IMR-90 (cell line): ENCODE measurements at regions not wholly inside any gene's neighbourhood (a gene's known extent, or its start where the extent isn't known, plus 50 kb on each side); places are given as distances from the start of the nearest gene placed in this dataset.

Source experiments
- ATAC-seq: fragments of 200-7000 bp; cut with Tn5 transposase; 2 replicates; pipeline ENCODE4 v1.9.1; 2020; ENCODE audit warnings: low read depth, mild to moderate bottlenecking, moderate library complexity
- BruUV-seq: library from RNA; stranded (reverse); fragments of 400-500 nt; replicated peaks from 2 replicates; lab custom pipeline; 2021; lab: Mats Ljungman, UMichigan
- CTCF ChIA-PET: fragments of 300-600 bp; formaldehyde crosslinking; extraction: SDS; loops from one replicate; lab custom pipeline; 2021; ENCODE audit warnings: antibody characterized with exemption; lab: Yijun Ruan, JAX
- POLR2A ChIA-PET: fragments of 300-600 bp; sonication (Branson Sonifier 250); formaldehyde crosslinking; loops from one replicate; lab custom pipeline; 2022; ENCODE audit warnings: antibody characterized with exemption; ENCODE audit not compliant: unreplicated experiment; lab: Charles Lee
- DNase-seq: peaks from one replicate; pipeline ENCODE4 v3.0.0; 2013
- H2AFZ ChIP-seq: replicated peaks from 2 replicates; pipeline ENCODE3; 2013; ENCODE audit warnings: low read length, mild to moderate bottlenecking; ENCODE audit not compliant: poor library complexity
- H2AK5ac ChIP-seq: 2 replicates; pipeline ENCODE4 v1.6.1; 2013; ENCODE audit warnings: low read depth, low read length, inconsistent platforms
- H2AK9ac ChIP-seq: replicated peaks from 2 replicates; pipeline ENCODE3; 2013; ENCODE audit warnings: mild to moderate bottlenecking, low read depth, low read length, moderate library complexity; ENCODE audit not compliant: poor library complexity
- H2BK120ac ChIP-seq: 2 replicates; pipeline ENCODE4 v1.6.1; 2013; ENCODE audit warnings: low read depth, low read length, inconsistent platforms
- H2BK15ac ChIP-seq: 3 replicates; pipeline ENCODE4 v1.6.1; 2013; ENCODE audit warnings: low read depth, low read length, inconsistent platforms
- H2BK20ac ChIP-seq: 2 replicates; pipeline ENCODE4 v1.6.1; 2013; ENCODE audit warnings: low read depth, mild to moderate bottlenecking, inconsistent platforms, low read length, moderate library complexity
- H2BK5ac ChIP-seq: 2 replicates; pipeline ENCODE4 v1.6.1; 2013; ENCODE audit warnings: mild to moderate bottlenecking, low read depth, low read length, inconsistent platforms; ENCODE audit not compliant: poor library complexity, severe bottlenecking
- H3K14ac ChIP-seq: replicated peaks from 2 replicates; pipeline ENCODE4 v1.6.1; 2013; ENCODE audit warnings: low read depth, low read length, inconsistent platforms
- H3K18ac ChIP-seq: 2 replicates; pipeline ENCODE4 v1.6.1; 2013; ENCODE audit warnings: low read depth, low read length, control low read depth
- H3K23ac ChIP-seq: 2 replicates; pipeline ENCODE4 v1.6.1; 2013; ENCODE audit warnings: low read depth, low read length, inconsistent platforms
- H3K27ac ChIP-seq: 2 replicates; pipeline ENCODE4 v1.5.1; 2013; ENCODE audit warnings: mild to moderate bottlenecking, control low read depth, low read length; ENCODE audit not compliant: insufficient read depth
- H3K27me3 ChIP-seq: 2 replicates; pipeline ENCODE4 v1.6.1; 2013; ENCODE audit warnings: low read length; ENCODE audit not compliant: control insufficient read depth, insufficient read depth
- H3K36me3 ChIP-seq: 2 replicates; pipeline ENCODE4 v1.6.1; 2013; ENCODE audit warnings: low read length, mixed read lengths; ENCODE audit not compliant: control insufficient read depth, insufficient read depth
- H3K4ac ChIP-seq: 2 replicates; pipeline ENCODE4 v1.6.1; 2013; ENCODE audit warnings: low read depth, low read length, inconsistent platforms
- H3K4me1 ChIP-seq: 2 replicates; pipeline ENCODE4 v1.6.1; 2013; ENCODE audit warnings: low read length, mixed read lengths; ENCODE audit not compliant: control insufficient read depth, insufficient read depth
- H3K4me2 ChIP-seq: 2 replicates; pipeline ENCODE4 v1.6.1; 2013; ENCODE audit warnings: low read depth, mild to moderate bottlenecking, control low read depth, low read length, moderate library complexity
- H3K4me3 ChIP-seq: 2 replicates; pipeline ENCODE4 v1.5.1; 2013; ENCODE audit warnings: low read depth, mild to moderate bottlenecking, control low read depth, low read length, moderate library complexity; ENCODE audit not compliant: insufficient read depth
- H3K56ac ChIP-seq: 2 replicates; pipeline ENCODE4 v1.6.1; 2013; ENCODE audit warnings: low read length, inconsistent platforms; ENCODE audit not compliant: insufficient read depth; ENCODE audit errors: extremely low read depth
- H3K79me1 ChIP-seq, 2 experiments: 2 replicates each; pipeline ENCODE4 v1.6.1; 2013; ENCODE audit warnings: low read length in 2 of 2, inconsistent platforms in 1 of 2, low read depth in 1 of 2
- H3K9ac ChIP-seq: 2 replicates; pipeline ENCODE4 v1.6.1; 2013; ENCODE audit warnings: low read depth, low read length, control low read depth
- H3K9me1 ChIP-seq: 2 replicates; pipeline ENCODE4 v1.6.1; 2013; ENCODE audit warnings: low read length, inconsistent platforms; ENCODE audit not compliant: insufficient read depth
- H3K9me3 ChIP-seq: 2 replicates; pipeline ENCODE4 v1.6.1; 2013; ENCODE audit warnings: low read length; ENCODE audit not compliant: control insufficient read depth, insufficient read depth
- H4K20me1 ChIP-seq: 2 replicates; pipeline ENCODE4 v1.6.1; 2013; ENCODE audit warnings: low read length, inconsistent platforms; ENCODE audit not compliant: insufficient read depth
- H4K5ac ChIP-seq: 2 replicates; pipeline ENCODE4 v1.6.1; 2013; ENCODE audit warnings: mild to moderate bottlenecking, low read depth, low read length, control low read depth
- H4K8ac ChIP-seq, 2 experiments: 2 replicates each; pipeline ENCODE4 v1.6.1; 2013; ENCODE audit warnings: low read depth in 2 of 2, low read length in 2 of 2, control low read depth in 1 of 2, inconsistent platforms in 1 of 2
- H4K91ac ChIP-seq: 2 replicates; pipeline ENCODE4 v1.6.1; 2013; ENCODE audit warnings: low read depth, low read length, inconsistent platforms; ENCODE audit not compliant: insufficient read depth
- BHLHE40 ChIP-seq: fragments of 150-350 bp; IDR thresholded peaks from 2 replicates; pipeline ENCODE4 v1.6.1; 2016; ENCODE audit warnings: mild to moderate bottlenecking, low read depth, low read length
- CEBPB ChIP-seq: IDR thresholded peaks from 2 replicates; pipeline ENCODE4 v1.6.1; 2012; ENCODE audit warnings: low read depth, low read length, improper control_type of control experiment
- CHD1 ChIP-seq: IDR thresholded peaks from 2 replicates; pipeline ENCODE4 v1.6.1; 2012; ENCODE audit warnings: low read depth, low read length, improper control_type of control experiment
- FOS ChIP-seq: fragments of 150-350 bp; IDR thresholded peaks from 2 replicates; pipeline ENCODE4 v1.6.1; 2016; ENCODE audit warnings: low read depth, low read length
- MAFK ChIP-seq: IDR thresholded peaks from 2 replicates; pipeline ENCODE4 v1.6.1; 2012; ENCODE audit warnings: low read depth, low read length, improper control_type of control experiment
- MAZ ChIP-seq: IDR thresholded peaks from 2 replicates; pipeline ENCODE4 v1.6.1; 2012; ENCODE audit warnings: low read depth, mild to moderate bottlenecking, low read length, improper control_type of control experiment, moderate library complexity, borderline replicate concordance
- MXI1 ChIP-seq: IDR thresholded peaks from 2 replicates; pipeline ENCODE4 v1.6.1; 2012; ENCODE audit warnings: low read depth, mild to moderate bottlenecking, low read length, moderate library complexity, borderline replicate concordance
- NFE2L2 ChIP-seq: fragments of 150-350 bp; IDR thresholded peaks from 2 replicates; pipeline ENCODE4 v1.6.1; 2016; ENCODE audit warnings: low read depth, mild to moderate bottlenecking, low read length
- POLR2A ChIP-seq: IDR thresholded peaks from 2 replicates; pipeline ENCODE4 v1.6.1; 2012; ENCODE audit warnings: mild to moderate bottlenecking, low read depth, low read length
- RAD21 ChIP-seq: IDR thresholded peaks from 2 replicates; pipeline ENCODE4 v1.6.1; 2012; ENCODE audit warnings: low read length, improper control_type of control experiment
- RCOR1 ChIP-seq: IDR thresholded peaks from 2 replicates; pipeline ENCODE4 v1.6.1; 2012; ENCODE audit warnings: mild to moderate bottlenecking, low read length, improper control_type of control experiment; ENCODE audit not compliant: insufficient replicate concordance
- RFX5 ChIP-seq: IDR thresholded peaks from 2 replicates; pipeline ENCODE4 v1.8.0; 2012; ENCODE audit warnings: low read depth, mild to moderate bottlenecking, low read length, moderate library complexity
- SMC3 ChIP-seq: fragments of 150-350 bp; IDR thresholded peaks from 2 replicates; pipeline ENCODE4 v1.6.1; 2016; ENCODE audit warnings: low read depth, mild to moderate bottlenecking, antibody characterized with exemption, low read length, moderate library complexity
- USF2 ChIP-seq: fragments of 150-350 bp; IDR thresholded peaks from 2 replicates; pipeline ENCODE4 v1.6.1; 2017; ENCODE audit warnings: mild to moderate bottlenecking, antibody characterized with exemption, low read length, low read depth
- WGBS, 2 experiments: methylation state at CpG; one replicate each; pipeline versions ENCODE4 v1.1.5 to v1.1.7; 2013; ENCODE audit warnings: missing lambda C conversion rate in 2 of 2; ENCODE audit not compliant: insufficient read length in 1 of 2; ENCODE audit errors: extremely low coverage in 2 of 2; 5-methylcytosine and 5-hydroxymethylcytosine counted together
- dilution Hi-C: fragments of 300-500 bp; cut with HindIII; formaldehyde crosslinking; loops from one replicate; pipeline ENCODE4 v1.14.3; 2018; ENCODE audit warnings: low sequenced_read_pairs; ENCODE audit not compliant: unreplicated experiment
- in situ Hi-C: fragments of 300-500 bp; cut with MboI; formaldehyde crosslinking; loops from 3 replicates; pipeline ENCODE4 v1.14.3; 2019; ENCODE audit warnings: low sequenced_read_pairs, inconsistent platforms, mixed read lengths
- intact Hi-C: fragments of 100-400 bp; cut with micrococcal nuclease; formaldehyde crosslinking; loops from 2 replicates; pipeline ENCODE4 v1.10.0; 2022
- TF ChIP-seq, protein P1 (sequence below): fragments of 150-350 bp; IDR thresholded peaks from 2 replicates; pipeline ENCODE4 v1.6.1; 2016; ENCODE audit warnings: low read depth, mild to moderate bottlenecking, low read length, moderate library complexity, borderline replicate concordance
- TF ChIP-seq, protein P2 (sequence below): conservative IDR thresholded peaks from 2 replicates; pipeline ENCODE4 v1.5.1; 2012; ENCODE audit warnings: mild to moderate bottlenecking, low read depth, low read length, improper control_type of control experiment

DNA sequence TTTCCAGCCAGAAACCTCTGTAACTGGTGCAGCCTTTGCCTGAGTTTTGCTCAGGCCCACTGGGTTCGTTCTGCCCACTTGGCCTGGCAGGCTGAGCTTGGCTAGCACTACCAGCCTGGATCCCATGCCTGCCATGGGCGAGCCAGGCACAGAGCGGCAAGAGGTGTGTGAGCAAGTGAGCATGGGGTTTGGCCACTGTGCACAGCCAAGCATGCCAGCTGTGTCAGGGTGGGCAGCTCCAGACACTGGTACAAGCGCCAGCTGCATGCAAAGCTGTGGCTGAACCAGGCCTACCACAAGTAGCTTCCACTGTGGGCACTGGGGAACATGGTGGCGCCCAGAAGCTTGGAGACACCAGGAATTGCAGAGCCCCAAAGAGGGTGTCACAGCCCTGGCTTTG is 56.3 kb upstream of the LDAH start:
- Histone ChIP-seq H2AK9ac (no peak overlapping the region), H3K9ac (no peak overlapping the region), H3K23ac (no peak overlapping the region), H2BK5ac (no peak overlapping the region), H3K27ac (no peak overlapping the region), H4K8ac (no peak overlapping the region), H3K4ac (no peak overlapping the region), H3K4me3 (no peak overlapping the region), H4K5ac (no peak overlapping the region), H3K36me3 (no peaks in the 10 kb centered on the region), H3K27me3 (no peaks in the 10 kb centered on the region), H2BK20ac (no peak overlapping the region), H2AFZ (no peak overlapping the region), H2AK5ac (no peak overlapping the region), H3K9me1 (no peaks in the 10 kb centered on the region), H4K91ac (no peak overlapping the region), H4K20me1 (no peaks in the 10 kb centered on the region), H3K56ac (no peak overlapping the region), H3K18ac (no peak overlapping the region), H2BK15ac (no peak overlapping the region), H3K4me2 (no peak overlapping the region), H3K79me1 (no peaks in the 10 kb centered on the region), H3K9me3 (no peaks in the 10 kb centered on the region), H3K4me1 (no peaks in the 10 kb centered on the region), H2BK120ac (no peak overlapping the region), H3K14ac (no peak overlapping the region)
- TF ChIP-seq SMC3 = no peak
- TF ChIP-seq USF2 = no peak
- TF ChIP-seq FOS = no peak
- TF ChIP-seq, protein P1, sequence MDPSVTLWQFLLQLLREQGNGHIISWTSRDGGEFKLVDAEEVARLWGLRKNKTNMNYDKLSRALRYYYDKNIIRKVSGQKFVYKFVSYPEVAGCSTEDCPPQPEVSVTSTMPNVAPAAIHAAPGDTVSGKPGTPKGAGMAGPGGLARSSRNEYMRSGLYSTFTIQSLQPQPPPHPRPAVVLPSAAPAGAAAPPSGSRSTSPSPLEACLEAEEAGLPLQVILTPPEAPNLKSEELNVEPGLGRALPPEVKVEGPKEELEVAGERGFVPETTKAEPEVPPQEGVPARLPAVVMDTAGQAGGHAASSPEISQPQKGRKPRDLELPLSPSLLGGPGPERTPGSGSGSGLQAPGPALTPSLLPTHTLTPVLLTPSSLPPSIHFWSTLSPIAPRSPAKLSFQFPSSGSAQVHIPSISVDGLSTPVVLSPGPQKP = no peak
- TF ChIP-seq POLR2A = no peak
- no peak for TF ChIP-seq CEBPB
- TF ChIP-seq CHD1 = no peak
- no peak for TF ChIP-seq RAD21
- TF ChIP-seq NFE2L2 = no peak
- no peak for TF ChIP-seq RFX5
- no peak for TF ChIP-seq MXI1
- TF ChIP-seq BHLHE40 = no peak
- TF ChIP-seq, protein P2, sequence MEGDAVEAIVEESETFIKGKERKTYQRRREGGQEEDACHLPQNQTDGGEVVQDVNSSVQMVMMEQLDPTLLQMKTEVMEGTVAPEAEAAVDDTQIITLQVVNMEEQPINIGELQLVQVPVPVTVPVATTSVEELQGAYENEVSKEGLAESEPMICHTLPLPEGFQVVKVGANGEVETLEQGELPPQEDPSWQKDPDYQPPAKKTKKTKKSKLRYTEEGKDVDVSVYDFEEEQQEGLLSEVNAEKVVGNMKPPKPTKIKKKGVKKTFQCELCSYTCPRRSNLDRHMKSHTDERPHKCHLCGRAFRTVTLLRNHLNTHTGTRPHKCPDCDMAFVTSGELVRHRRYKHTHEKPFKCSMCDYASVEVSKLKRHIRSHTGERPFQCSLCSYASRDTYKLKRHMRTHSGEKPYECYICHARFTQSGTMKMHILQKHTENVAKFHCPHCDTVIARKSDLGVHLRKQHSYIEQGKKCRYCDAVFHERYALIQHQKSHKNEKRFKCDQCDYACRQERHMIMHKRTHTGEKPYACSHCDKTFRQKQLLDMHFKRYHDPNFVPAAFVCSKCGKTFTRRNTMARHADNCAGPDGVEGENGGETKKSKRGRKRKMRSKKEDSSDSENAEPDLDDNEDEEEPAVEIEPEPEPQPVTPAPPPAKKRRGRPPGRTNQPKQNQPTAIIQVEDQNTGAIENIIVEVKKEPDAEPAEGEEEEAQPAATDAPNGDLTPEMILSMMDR = no peak
- TF ChIP-seq MAFK = no peak
- TF ChIP-seq MAZ = no peak
- TF ChIP-seq RCOR1 = no peak
- dilution Hi-C loops (no loop called here), intact Hi-C loops (no loop called here), in situ Hi-C loops (no loop called here)
- ATAC-seq = no peak
- BruUV-seq = no TSS peak
- ChIA-PET CTCF (no interaction called here), POLR2A (no interaction called here)
- 44% methylated on average over 2 of the region's 5 CpGs; no CpG with 5 or more reads in 1 of the 2 experiments for WGBS, 2 experiments
- DNase-seq = no peak
